Neuronal stem cell (in vitro differentiated cells): ENCODE measurements at regions not wholly inside any gene's neighbourhood (a gene's known extent, or its start where the extent isn't known, plus 50 kb on each side); places are given as distances from the start of the nearest gene placed in this dataset.

Source experiments
- DNase-seq: peaks from one replicate; pipeline ENCODE4 v3.0.0-alpha.2; 2013; ENCODE audit warnings: low spot score
- H2AFZ ChIP-seq: one replicate; pipeline ENCODE4 v1.6.1; 2013; ENCODE audit warnings: mild to moderate bottlenecking, low read length, inconsistent platforms
- H2AK5ac ChIP-seq: 2 replicates; pipeline ENCODE4 v1.6.1; 2013; ENCODE audit warnings: low read depth, mild to moderate bottlenecking, inconsistent platforms, low read length, moderate library complexity, mixed read lengths
- H2BK120ac ChIP-seq: 2 replicates; pipeline ENCODE4 v1.6.1; 2013; ENCODE audit warnings: low read depth, mild to moderate bottlenecking, inconsistent platforms, low read length, moderate library complexity, mixed read lengths
- H2BK12ac ChIP-seq: one replicate; pipeline ENCODE4 v1.6.1; 2013; ENCODE audit warnings: low read length, inconsistent platforms
- H2BK15ac ChIP-seq: 2 replicates; pipeline ENCODE4 v1.6.1; 2013; ENCODE audit warnings: mild to moderate bottlenecking, low read length, inconsistent platforms, mixed read lengths
- H2BK5ac ChIP-seq: one replicate; pipeline ENCODE4 v1.6.1; 2013; ENCODE audit warnings: inconsistent platforms, mild to moderate bottlenecking, low read length, moderate library complexity
- H3K14ac ChIP-seq: one replicate; pipeline ENCODE4 v1.6.1; 2013; ENCODE audit warnings: low read length, inconsistent platforms
- H3K18ac ChIP-seq: 2 replicates; pipeline ENCODE4 v1.6.1; 2013; ENCODE audit warnings: low read length, inconsistent platforms
- H3K23ac ChIP-seq: 2 replicates; pipeline ENCODE4 v1.6.1; 2013; ENCODE audit warnings: low read depth, mild to moderate bottlenecking, mixed read lengths, low read length, inconsistent platforms; ENCODE audit not compliant: poor library complexity
- H3K27ac ChIP-seq: replicated peaks from 3 replicates; pipeline ENCODE4 v1.5.1; 2013; ENCODE audit warnings: low read length, inconsistent platforms
- H3K27me3 ChIP-seq, 3 experiments: 2 replicates each; pipeline ENCODE4 v1.6.1; 2013; ENCODE audit warnings: low read length in 3 of 3, mild to moderate bottlenecking in 2 of 3, inconsistent platforms in 1 of 3, low read depth in 1 of 3, mixed read lengths in 1 of 3, moderate library complexity in 1 of 3; ENCODE audit not compliant: control insufficient read depth in 3 of 3, insufficient read depth in 3 of 3
- H3K36me3 ChIP-seq, 2 donors: replicated peaks in 1 of 2; 2 replicates each; pipeline ENCODE4 v1.6.1; 2013; ENCODE audit warnings: low read length in 2 of 2; ENCODE audit not compliant: control insufficient read depth in 2 of 2, insufficient read depth in 2 of 2
- H3K4ac ChIP-seq: 2 replicates; pipeline ENCODE4 v1.6.1; 2013; ENCODE audit warnings: inconsistent platforms, mild to moderate bottlenecking, low read length, moderate library complexity
- H3K4me1 ChIP-seq, 2 donors: 1 replicate in 1 of 2; 2 replicates in 1 of 2; pipeline ENCODE4 v1.6.1; 2013; ENCODE audit warnings: low read length in 2 of 2, low read depth in 1 of 2; ENCODE audit not compliant: control insufficient read depth in 2 of 2, insufficient read depth in 1 of 2
- H3K4me2 ChIP-seq: one replicate; pipeline ENCODE4 v1.6.1; 2013; ENCODE audit warnings: mild to moderate bottlenecking, low read length, inconsistent platforms; ENCODE audit not compliant: insufficient read depth, poor library complexity, severe bottlenecking
- H3K4me3 ChIP-seq, 2 donors: 2 replicates each; pipeline ENCODE4 v1.5.1; 2013; ENCODE audit warnings: low read length in 2 of 2, mild to moderate bottlenecking in 2 of 2, inconsistent platforms in 1 of 2, moderate library complexity in 1 of 2
- H3K79me1 ChIP-seq: one replicate; pipeline ENCODE4 v1.6.1; 2013; ENCODE audit warnings: low read depth, mild to moderate bottlenecking, inconsistent platforms, low read length, moderate library complexity
- H3K9ac ChIP-seq: one replicate; pipeline ENCODE4 v1.6.1; 2013; ENCODE audit warnings: mild to moderate bottlenecking, low read depth, low read length, inconsistent platforms; ENCODE audit not compliant: poor library complexity
- H3K9me3 ChIP-seq, 2 donors: replicated peaks in 1 of 2; 2 replicates each; pipeline versions ENCODE3 to v1.6.1; 2013; ENCODE audit warnings: low read length in 2 of 2, mild to moderate bottlenecking in 2 of 2, inconsistent platforms in 1 of 2, low read depth in 1 of 2, mixed read lengths in 1 of 2, moderate library complexity in 1 of 2; ENCODE audit not compliant: control insufficient read depth in 2 of 2, insufficient read depth in 1 of 2
- H4K8ac ChIP-seq: one replicate; pipeline ENCODE4 v1.6.1; 2013; ENCODE audit warnings: low read depth, mild to moderate bottlenecking, inconsistent platforms, low read length, moderate library complexity
- H4K91ac ChIP-seq: one replicate; pipeline ENCODE4 v1.6.1; 2013; ENCODE audit warnings: low read length, low read depth, mild to moderate bottlenecking, inconsistent platforms; ENCODE audit not compliant: poor library complexity
- WGBS, 2 donors: extraction: QIAGEN DNeasy Blood & Tissue Kit; methylation state at CpG; one replicate each; pipeline ENCODE4 v1.1.7; 2013; ENCODE audit warnings: missing lambda C conversion rate in 2 of 2, mixed read lengths in 1 of 2; ENCODE audit not compliant: insufficient read length in 2 of 2, insufficient replicate concordance in 1 of 2; ENCODE audit errors: extremely low coverage in 2 of 2; 5-methylcytosine and 5-hydroxymethylcytosine counted together

DNA sequence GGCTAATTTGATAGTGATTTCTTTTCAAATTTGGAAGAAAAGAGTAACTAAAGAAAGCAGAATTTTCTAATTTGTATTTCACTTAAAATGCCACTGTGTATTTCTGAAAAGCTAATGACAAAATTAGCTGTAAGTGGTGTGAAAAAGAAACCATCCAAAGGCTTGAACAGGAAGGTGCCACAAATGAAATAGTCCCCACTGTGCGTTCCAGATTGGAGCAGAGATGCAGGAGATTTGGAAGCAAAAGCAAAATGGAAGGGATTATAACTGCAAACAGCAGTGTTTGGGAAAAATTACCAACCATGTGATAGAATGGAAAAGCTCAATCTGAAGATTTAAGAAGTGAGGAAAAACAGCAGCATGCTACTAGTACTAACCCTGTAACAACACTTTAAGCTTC, 498.7 kb downstream of the SUCLG1 start:
- H2AFZ ChIP-seq: no peak overlapping the region
- no peaks in the 10 kb centered on the region for H3K79me1 ChIP-seq
- no peak overlapping the region for H3K14ac ChIP-seq

DNA sequence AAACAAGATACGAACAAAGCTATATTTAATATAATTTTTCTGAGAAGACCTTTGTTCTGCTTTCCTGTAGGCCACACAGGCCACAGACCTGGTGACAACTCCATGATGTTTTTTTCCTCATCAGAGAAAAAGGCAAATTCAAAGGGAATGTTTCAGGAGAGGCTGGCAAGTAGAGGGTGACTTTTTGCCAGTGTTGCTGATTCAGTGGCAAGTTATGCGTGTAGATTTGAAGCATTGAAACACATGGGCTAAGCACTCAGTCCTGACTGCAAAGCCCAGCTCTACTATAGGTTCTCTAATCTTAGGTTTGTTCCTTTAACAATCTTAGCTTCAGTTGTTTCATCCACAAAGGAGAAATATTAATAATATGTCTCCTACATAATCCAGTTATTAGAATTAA, 499.8 kb downstream of the SUCLG1 start:
- no peak for DNase-seq
- H2BK120ac ChIP-seq: no peak overlapping the region
- no peak overlapping the region for H4K91ac ChIP-seq
- H3K27ac ChIP-seq: no peak overlapping the region
- H2BK5ac ChIP-seq: no peak overlapping the region
- H3K18ac ChIP-seq: no peak overlapping the region
- H3K23ac ChIP-seq: no peak overlapping the region
- H2AFZ ChIP-seq: no peak overlapping the region
- H3K4ac ChIP-seq: no peak overlapping the region
- no peak overlapping the region for H4K8ac ChIP-seq
- H3K4me2 ChIP-seq: no peak overlapping the region
- no peak overlapping the region for H3K4me3 ChIP-seq
- WGBS, 2 donors: no CpG with 5 or more reads among the region's 2 CpGs
- H3K9me3 ChIP-seq: no peaks in the 10 kb centered on the region
- H3K27me3 ChIP-seq: no peaks in the 10 kb centered on the region
- H3K79me1 ChIP-seq: no peaks in the 10 kb centered on the region
- no peak overlapping the region for H3K14ac ChIP-seq
- no peak overlapping the region for H3K9ac ChIP-seq
- H3K36me3 ChIP-seq: no peaks in the 10 kb centered on the region
- H2AK5ac ChIP-seq: no peak overlapping the region
- no peak overlapping the region for H2BK12ac ChIP-seq
- H3K4me1 ChIP-seq: no peaks in the 10 kb centered on the region
- H2BK15ac ChIP-seq: no peak overlapping the region

More for the DNA sequence above, 498.7 kb downstream of the SUCLG1 start:
- Histone ChIP-seq H2BK12ac (no peak overlapping the region), H3K27me3 (no peaks in the 10 kb centered on the region), H2BK120ac (no peak overlapping the region), H3K4me2 (no peak overlapping the region), H2BK5ac (no peak overlapping the region), H2AK5ac (no peak overlapping the region), H3K9me3 (no peaks in the 10 kb centered on the region), H4K91ac (no peak overlapping the region), H2BK15ac (no peak overlapping the region), H3K4me1 (no peaks in the 10 kb centered on the region), H4K8ac (no peak overlapping the region), H3K4me3 (no peak overlapping the region), H3K36me3 (no peaks in the 10 kb centered on the region), H3K18ac (no peak overlapping the region), H3K27ac (no peak overlapping the region), H3K4ac (no peak overlapping the region), H3K23ac (no peak overlapping the region), H3K9ac (no peak overlapping the region)
- no CpG with 5 or more reads among the region's 1 CpG for WGBS, 2 donors
- no peak for DNase-seq

DNA sequence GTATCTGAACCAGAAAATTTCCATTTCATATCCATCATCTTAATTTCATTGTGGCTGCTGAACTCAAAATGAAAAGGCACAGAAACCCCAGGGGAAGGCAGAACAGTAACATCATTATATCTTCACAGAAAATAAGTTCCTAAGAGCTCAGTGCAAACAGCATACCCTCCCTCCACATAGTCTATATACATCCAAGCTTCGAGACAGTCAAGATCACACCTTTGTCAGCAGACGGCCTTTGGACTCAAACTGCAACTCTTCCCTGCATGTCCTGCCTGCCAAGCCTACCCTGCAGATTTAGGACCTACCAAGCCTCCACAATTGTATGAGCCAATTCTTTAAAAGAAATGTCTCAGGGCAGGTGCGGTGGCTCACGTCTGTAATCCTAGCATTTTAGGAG, 502.1 kb downstream of the SUCLG1 start:
- H3K4me3 ChIP-seq: no peak overlapping the region
- no peak overlapping the region for H2BK120ac ChIP-seq
- H2BK12ac ChIP-seq: no peak overlapping the region
- H3K36me3 ChIP-seq: no peaks in the 10 kb centered on the region
- H3K23ac ChIP-seq: no peak overlapping the region
- no peaks in the 10 kb centered on the region for H3K9me3 ChIP-seq
- H3K9ac ChIP-seq: no peak overlapping the region
- no peak overlapping the region for H3K4me2 ChIP-seq
- no peak overlapping the region for H3K4ac ChIP-seq
- no CpG with 5 or more reads among the region's 4 CpGs for WGBS, 2 donors
- H3K14ac ChIP-seq: no peak overlapping the region
- H3K18ac ChIP-seq: no peak overlapping the region
- H2BK15ac ChIP-seq: no peak overlapping the region
- H2AK5ac ChIP-seq: no peak overlapping the region
- H2AFZ ChIP-seq: no peak overlapping the region
- no peak overlapping the region for H4K91ac ChIP-seq
- H3K27me3 ChIP-seq: peaks cover 0 to 2% (median 0%) of the 10 kb centered on the region in 3 experiments
- no peak overlapping the region for H2BK5ac ChIP-seq
- DNase-seq: no peak
- H3K4me1 ChIP-seq: peaks cover 0 to 2% of the 10 kb centered on the region in 2 donors
- no peak overlapping the region for H4K8ac ChIP-seq
- no peak overlapping the region for H3K27ac ChIP-seq
- no peaks in the 10 kb centered on the region for H3K79me1 ChIP-seq

DNA sequence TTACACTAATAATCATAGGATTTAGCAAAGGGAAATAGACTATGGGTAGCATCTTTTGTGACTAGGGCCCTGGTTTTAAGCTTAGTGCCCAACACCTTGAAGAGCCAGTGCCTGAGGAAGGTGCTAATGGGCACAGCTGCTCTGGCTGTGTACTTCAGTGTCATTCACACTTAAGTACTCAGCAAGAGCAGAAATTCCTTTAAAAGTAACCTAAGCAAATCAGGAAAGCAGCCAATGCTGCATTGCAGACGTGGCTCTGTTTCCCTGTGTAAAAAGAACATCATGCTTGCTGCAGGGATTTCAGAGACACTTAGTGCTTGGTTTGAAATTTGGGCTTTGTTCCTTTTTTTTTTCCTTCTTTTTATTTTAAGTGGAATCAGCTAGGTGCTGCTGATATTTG, 505.4 kb downstream of the SUCLG1 start:
- no peak overlapping the region for H3K23ac ChIP-seq
- no peak overlapping the region for H3K27ac ChIP-seq
- H3K4me1 ChIP-seq: peaks cover 0 to 2% of the 10 kb centered on the region in 2 donors
- no peaks in the 10 kb centered on the region for H3K79me1 ChIP-seq
- no peak overlapping the region for H4K91ac ChIP-seq
- no peak overlapping the region for H3K4ac ChIP-seq
- H3K9ac ChIP-seq: no peak overlapping the region
- no peak overlapping the region for H3K4me2 ChIP-seq
- no peak overlapping the region for H2BK5ac ChIP-seq
- H2AFZ ChIP-seq: no peak overlapping the region
- no peak overlapping the region for H3K4me3 ChIP-seq
- no peak overlapping the region for H2BK15ac ChIP-seq
- H4K8ac ChIP-seq: no peak overlapping the region
- no peak overlapping the region for H3K18ac ChIP-seq
- H3K9me3 ChIP-seq: no peaks in the 10 kb centered on the region
- H3K36me3 ChIP-seq: no peaks in the 10 kb centered on the region
- no CpG with 5 or more reads among the region's 1 CpG for WGBS, 2 donors
- H2BK120ac ChIP-seq: no peak overlapping the region
- no peak overlapping the region for H3K14ac ChIP-seq
- peak overlapping the region; percentile 58 for H2BK12ac ChIP-seq
- H2AK5ac ChIP-seq: no peak overlapping the region
- peaks cover 0 to 2% (median 0%) of the 10 kb centered on the region in 3 experiments for H3K27me3 ChIP-seq
- DNase-seq: no peak
